Prostate gland (tissue), 2 donors: ENCODE measurements at regions not wholly inside any gene's neighbourhood (a gene's known extent, or its start where the extent isn't known, plus 50 kb on each side); places are given as distances from the start of the nearest gene placed in this dataset.

Source experiments
- POLR2A ChIP-seq: fragments of 450-650 bp; IDR thresholded peaks from one replicate; pipeline ENCODE4 v1.6.1; 2016; ENCODE audit warnings: antibody characterized with exemption, mild to moderate bottlenecking
- POLR2AphosphoS5 ChIP-seq: sonication (generic); formaldehyde crosslinking; IDR thresholded peaks from one replicate; pipeline ENCODE4 v1.6.1; 2017; ENCODE audit warnings: antibody characterized with exemption
- TF ChIP-seq, protein P1 (sequence below), 4 experiments: fragments of 200-600 bp in 2 of 4; fragments of 450-650 bp in 2 of 4; sonication (generic) in 2 of 4; IDR thresholded peaks; 1 replicate in 3 of 4; 2 replicates in 1 of 4; pipeline ENCODE4 v1.5.1; 2016 to 2019; ENCODE audit warnings: antibody characterized with exemption in 4 of 4, mild to moderate bottlenecking in 2 of 4, moderate library complexity in 2 of 4

DNA sequence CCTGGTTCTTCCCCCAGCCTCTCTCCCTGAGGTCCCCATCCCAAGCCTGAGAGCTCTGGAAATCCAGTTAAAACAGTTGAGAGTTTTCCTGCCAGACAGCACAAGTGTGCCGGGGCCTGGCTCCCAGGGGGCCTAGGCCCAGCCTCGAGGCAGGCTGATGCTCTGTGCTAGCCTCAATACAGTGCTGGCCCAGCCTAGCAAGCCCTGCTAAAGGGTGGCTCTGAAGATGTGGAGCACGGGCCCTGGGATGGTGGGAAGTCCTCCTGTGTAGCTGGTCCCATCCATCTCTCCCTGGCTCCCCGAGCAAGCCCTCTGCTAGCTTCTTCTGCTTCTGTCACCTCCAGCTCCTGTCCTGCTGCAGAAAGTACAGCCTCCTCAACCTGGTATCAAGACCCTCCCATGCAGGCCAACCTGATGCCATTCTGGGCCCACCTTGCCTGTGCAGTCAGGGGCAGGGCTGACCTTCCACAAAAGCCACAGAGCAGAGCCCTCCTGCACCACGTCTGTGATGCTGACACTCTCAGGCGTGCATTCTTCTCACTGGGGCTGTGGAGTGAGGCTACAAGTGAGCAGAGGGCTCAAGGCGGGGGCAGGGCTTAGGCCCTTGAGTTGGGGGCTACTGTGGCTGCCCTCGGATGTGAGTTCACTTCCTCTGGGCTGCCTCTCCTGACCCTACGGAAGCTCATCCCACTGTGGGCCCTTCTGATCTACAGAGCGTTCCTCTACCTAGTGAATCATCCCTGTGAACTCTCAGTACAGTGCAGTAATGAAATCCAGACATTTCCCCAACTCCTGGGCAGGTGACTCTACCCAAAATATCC is 60.1 kb upstream of the LAPTM4A start:
- TF ChIP-seq, protein P1, sequence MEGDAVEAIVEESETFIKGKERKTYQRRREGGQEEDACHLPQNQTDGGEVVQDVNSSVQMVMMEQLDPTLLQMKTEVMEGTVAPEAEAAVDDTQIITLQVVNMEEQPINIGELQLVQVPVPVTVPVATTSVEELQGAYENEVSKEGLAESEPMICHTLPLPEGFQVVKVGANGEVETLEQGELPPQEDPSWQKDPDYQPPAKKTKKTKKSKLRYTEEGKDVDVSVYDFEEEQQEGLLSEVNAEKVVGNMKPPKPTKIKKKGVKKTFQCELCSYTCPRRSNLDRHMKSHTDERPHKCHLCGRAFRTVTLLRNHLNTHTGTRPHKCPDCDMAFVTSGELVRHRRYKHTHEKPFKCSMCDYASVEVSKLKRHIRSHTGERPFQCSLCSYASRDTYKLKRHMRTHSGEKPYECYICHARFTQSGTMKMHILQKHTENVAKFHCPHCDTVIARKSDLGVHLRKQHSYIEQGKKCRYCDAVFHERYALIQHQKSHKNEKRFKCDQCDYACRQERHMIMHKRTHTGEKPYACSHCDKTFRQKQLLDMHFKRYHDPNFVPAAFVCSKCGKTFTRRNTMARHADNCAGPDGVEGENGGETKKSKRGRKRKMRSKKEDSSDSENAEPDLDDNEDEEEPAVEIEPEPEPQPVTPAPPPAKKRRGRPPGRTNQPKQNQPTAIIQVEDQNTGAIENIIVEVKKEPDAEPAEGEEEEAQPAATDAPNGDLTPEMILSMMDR (IDR thresholded peaks at IDR 0.05): no peak
- TF ChIP-seq POLR2A (no peak), POLR2AphosphoS5 (no peak)
